ENCODE measurements at regions not wholly inside any gene's neighbourhood (a gene's known extent, or its start where the extent isn't known, plus 50 kb on each side); places are given as distances from the start of the nearest gene placed in this dataset.
"Not testable (repeated sequence)": the region's sequence is repeated elsewhere in the genome, so short reads cannot be mapped to it uniquely, and the experiment has no call there.

DNA sequence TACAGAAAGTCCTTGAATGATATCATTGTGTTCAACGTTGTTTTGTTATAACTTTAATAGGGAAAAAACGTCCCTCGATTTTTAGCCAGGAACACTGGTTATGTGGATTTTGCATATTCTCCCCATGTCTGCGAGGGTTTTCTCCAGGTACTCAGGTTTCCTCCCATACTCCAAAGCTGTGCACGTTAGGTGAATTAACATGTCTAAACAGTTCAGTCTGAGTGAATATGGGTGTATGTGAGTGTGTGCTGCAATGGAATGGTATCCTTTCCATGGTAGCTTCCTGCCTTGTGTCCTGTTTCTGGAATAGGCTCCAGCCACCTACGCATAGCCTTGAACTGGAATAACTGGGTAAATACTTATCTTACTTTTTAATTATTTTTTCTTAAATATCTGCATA lies 810.8 kb upstream of the ATXN7L3B start:
- DNase-seq, result no peak

DNA sequence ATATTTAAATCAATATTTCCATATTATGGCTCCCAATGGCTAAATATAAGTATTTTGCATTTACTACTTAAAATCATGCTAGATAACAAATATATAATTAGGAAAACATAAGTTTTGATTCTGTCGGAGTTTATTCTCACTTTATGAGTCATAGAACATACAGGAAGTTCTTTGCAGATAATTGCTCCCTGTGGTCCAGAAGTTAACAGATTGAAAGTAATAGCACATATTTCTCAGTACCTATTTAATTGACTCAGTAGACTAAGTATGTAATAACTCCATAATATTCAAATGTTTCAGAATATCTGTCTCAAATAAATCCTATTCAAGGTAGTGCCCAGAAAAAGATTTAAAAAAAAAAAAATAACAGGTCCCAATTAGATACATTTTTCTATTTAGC lies 806.0 kb upstream of the ATXN7L3B start:
- no peak for DNase-seq

DNA sequence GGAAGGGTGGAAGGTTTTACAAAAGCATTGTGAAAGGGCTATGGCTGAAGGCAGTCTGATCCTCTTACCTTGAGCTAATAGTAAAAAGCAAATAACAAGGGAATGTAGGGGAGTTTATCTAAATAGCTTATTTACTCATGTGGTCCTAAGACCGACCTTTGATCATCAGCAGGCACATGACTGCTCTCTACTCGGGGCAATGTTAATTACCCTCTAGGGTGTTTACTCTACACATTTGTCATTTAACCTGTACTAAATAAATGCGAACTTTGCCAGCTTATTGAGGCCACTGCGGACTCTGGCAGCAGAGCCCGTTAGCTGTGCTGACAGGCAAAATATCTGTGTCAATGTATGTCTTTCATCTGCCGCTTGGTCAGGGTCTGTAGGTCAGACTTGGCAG lies 768.3 kb upstream of the ATXN7L3B start:
- DNase-seq, result no peak

DNA sequence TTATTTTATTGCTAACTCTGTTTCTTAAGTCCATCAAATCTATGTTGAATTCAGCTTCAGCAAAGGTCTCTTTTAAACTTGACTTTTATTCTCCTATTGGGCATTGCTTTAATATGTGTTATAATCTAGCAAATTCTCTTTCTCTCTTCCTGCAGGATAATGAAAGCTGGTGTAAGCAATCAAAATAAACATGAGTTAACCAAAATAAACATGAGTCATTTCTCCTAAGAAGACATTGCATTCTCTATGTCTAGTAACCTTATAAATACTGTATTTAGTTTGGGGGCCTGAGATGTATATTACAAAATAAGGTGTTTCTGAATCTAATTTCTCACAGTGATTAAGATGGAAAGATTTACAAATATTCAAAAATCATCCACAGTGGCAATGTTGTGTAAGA lies 739.1 kb upstream of the ATXN7L3B start:
- no peak for DNase-seq

DNA sequence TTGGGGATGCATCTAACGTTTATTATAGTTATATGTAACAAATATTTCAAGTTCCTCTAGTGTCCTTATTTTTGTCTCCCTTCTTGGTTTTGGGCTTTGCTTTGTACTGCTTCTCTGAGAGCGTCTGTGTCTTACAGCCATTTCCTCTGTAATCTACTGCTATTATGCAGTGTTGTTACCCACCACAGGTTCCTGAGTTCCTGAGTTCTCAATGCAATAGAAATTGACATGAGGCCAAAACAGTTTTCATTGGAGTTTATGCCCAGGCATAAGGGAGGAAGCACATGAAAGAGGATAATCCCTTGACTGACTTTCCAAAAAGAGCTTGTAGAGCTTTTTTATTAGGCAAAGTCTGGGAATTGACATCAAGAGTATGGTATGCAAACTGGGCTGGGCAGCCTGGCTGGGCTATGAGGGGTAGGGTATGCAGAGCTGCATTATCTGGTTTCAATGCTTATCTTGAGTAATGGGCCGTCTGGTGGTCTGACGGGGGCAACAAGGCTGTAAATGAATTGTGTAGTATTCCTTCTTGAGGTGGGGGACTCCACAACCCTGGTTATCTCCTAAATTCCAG lies 722.5 kb upstream of the ATXN7L3B start:
- no peak for DNase-seq

DNA sequence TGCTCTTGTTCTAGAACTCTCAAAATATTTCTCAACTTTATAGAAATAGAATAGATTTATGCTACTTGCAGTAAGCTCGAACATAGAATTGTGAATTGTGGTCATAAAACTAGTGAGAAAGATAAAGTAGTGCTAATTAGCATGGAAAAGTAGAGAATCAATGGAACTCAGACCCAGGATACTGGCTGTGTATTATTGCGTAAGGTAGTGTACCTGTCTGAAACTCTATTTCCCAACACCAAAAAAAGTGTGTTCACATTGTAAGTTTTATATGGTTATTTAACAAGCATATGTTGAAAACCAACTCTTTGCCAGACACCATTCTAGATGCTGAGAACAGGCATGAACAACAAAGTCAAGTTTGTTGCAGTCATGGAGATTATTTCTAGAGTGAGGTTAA lies 720.5 kb upstream of the ATXN7L3B start:
- no peak for DNase-seq

DNA sequence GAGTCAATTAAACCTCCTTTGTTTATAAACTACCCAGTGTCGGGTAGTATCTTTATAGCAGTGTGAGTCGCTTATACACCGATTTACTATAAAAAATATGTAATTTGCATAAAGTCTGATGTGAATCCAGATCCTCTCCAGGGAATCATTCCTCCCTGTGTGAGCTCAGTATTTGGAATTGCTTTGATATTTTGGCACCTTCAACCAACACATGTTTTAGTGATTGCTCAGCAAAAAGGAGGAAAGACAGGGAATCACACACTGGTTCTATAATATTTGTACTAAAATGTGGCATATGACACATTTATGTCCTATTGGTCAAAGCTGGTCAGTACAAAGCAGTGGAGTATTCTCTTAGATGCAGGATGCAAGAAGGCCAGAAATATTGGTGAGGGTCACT lies 703.9 kb upstream of the ATXN7L3B start:
- DNase-seq, result no peak

DNA sequence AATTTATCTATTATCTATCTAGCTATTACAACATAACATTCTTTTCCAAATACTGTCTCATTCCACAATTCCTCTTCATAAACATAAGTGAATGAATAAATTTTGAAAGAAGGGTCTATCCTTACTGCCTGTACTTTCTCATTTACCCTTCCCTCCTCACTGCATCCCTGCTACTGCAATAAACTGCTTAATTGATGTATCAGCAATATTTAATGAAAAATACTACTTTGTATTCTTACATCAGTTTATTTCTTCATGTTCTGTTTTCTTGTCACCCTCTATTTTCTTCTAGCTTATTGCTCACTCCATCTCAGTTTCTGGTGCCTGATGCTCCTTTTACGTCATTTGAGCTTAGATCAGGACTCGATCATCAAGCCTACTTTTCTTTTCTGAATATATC lies 695.7 kb upstream of the ATXN7L3B start:
- DNase-seq, result no peak

DNA sequence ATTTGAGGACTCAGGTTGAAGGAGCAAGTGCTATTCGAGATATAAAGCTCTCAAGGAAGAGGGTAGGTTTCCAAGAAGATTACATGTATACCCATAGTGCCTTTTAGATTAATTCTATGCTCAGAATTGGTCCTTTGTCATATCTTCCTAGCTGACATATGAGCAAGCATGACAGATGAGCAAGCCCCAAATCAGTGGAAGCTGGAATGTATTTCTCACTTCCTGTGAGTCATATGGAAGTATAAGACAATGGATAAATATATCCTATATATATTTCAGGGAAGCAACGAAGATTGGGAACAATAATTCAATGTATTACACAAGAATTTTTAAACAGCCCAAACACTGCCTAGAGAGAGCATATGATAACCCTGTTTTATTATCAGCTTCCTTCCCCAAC lies 674.1 kb upstream of the ATXN7L3B start:
- DNase-seq, result no peak

DNA sequence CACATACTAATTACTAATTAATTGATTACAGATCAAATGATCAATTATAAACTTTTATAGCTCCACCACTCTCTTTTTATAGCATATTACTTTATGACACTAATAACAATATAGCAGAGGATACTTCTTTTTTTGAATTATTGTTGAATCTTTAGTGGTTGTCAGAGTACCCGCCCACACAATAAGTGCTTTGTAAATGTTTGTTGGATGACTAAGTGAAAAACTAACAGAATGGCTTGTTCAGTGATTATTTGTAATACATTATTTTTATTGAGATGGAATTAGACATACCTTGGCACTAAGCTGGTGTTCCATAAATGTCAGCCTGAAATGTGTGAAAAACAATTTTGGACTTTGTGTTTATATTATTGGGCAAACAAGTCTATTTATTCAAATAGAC lies 670.5 kb upstream of the ATXN7L3B start:
- DNase-seq, result no peak

DNA sequence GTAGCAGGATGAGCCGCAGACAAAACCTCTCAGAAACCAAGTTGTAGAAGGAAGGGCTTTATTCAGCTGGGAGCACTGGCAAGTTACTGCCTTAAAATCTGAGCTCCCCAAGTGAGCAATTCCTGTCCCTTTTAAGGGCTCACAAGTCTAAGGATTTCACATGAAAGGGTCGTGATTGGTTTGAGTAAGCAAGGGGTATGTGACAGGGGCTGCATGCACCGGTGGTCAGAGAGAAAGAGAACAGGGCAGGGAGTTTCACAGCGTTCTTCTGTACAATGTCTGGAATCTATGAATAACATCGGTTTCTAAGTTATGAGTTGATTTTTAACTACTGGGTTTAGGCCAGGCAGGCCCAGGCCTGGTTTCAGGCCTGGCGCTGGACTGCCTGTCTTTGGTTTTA lies 660.3 kb upstream of the ATXN7L3B start:
- DNase-seq, result not testable (repeated sequence)

DNA sequence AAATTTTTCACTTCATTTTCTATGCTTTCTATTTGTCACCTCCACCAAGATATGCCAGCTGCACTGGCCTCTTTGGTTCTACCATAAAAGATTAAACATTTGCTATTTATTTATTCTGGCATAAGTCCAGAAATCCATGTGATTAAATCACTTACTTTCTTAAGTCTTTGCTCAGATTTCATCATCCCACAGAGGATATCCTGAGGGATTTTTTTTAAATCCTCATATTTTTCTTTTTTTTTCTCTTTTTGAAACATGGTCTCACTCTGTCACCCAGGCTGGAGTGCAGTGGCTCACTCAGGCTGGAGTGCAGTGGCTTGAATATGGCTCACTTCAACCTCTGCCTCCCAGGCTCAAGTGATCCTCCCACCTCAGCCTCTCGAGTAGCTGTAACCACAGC lies 645.4 kb upstream of the ATXN7L3B start:
- no peak for DNase-seq

DNA sequence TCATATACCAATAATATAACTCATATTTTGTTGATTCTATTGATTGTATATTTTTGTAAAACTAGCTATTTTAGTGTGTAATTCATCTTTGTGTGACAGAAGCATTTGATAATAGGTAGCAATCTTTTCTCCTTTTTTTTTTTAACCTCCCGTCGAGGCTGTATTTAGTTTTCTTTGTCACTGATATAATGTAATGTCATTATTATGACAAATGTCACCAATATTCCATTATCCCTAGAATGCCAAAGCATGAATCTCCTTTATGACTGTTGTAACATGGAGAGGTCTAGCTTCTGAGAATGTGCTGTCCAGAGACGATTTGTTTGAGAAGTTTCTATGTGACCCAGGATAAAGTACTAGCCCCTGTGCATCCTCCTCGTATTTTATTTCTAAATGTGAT lies 639.0 kb upstream of the ATXN7L3B start:
- no peak for DNase-seq

DNA sequence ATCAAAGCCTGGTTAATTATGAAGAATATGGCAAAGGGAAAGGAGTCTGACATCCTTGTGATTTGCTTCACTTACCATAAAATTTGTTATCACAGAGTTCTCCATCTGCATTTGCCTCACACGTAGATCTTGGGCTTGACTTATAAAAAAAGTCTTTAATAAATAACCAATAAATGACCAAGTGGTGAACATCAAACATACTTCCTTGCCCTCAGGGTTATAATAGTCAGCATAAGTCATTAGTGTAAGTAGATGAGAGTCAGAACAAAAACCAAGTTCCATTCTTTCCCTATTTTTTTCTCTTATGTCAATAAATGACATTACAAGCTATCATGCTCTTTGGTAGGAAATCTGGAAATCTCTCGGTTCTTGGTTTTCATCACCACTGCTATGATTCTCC lies 635.4 kb upstream of the ATXN7L3B start:
- DNase-seq, result no peak

DNA sequence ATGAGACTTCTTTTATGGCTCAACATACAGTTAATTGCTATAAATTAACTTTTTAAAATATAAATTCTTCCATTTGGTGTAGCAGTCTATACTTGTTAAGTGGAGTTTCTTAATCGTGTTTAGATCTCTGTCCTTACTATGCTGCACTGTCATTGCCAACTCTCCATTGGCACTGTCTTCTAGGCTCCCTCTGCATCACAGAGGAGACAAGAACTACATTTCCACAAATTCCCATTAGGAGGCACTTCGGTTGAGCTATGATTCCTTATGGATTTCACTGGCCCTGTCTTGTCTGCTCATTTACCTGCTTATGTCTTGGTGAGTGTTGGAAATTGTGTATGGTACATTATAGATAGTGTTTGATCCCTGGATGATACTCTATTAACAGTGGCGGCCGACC lies 630.9 kb upstream of the ATXN7L3B start:
- no peak for DNase-seq

DNA sequence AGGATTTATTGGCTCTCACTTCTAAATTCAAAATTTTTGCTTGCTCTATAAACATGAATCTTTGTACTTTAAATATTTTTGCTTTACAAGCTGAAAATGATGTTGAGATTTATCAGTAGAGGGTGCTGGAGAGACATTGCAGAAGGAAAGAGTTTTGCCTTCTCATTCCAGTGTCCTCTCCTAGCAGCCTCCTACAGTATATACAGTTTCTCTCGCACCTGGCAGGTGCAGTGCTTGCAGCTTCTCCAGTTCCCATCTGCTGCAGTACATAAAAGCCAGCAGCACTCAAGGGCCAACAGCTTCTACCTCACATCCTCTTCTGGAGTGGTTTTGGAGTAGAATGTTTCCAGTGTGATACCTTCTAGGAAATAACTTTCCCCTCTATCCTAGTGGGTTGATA lies 601.8 kb upstream of the ATXN7L3B start:
- peak; percentile 5 for DNase-seq

DNA sequence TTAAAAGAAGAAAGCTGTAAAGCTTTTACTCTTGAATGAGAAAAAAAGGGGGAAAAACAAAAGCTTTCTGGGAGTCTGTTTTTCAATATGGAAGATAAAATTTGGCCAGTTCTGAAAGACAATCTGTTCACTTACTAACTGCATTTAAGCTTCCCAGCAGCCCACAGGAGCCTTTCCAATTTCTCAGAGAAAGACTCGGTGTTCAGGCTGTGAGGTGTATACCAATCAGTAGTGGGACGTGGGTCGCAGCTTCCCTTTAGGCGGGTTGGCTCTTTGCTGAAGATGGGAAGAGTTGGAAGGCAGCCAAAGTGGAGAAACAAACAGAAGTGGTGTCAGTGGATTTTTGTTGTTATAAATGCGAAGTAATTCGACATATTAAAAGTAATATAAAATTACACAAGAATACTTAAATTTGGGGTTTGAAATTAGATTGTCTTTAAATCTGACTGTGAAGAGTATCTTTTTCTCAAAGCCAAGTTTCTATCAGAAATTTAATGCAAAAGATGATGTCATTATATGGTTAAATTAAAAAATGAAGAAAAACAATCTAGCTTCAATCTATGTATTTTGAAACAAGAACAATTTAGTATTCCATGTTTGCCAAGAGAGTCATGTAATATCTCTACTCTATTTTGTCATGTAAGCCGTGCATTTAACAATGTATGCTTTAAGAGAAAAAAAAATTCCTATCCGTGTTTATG lies 590.2 kb upstream of the ATXN7L3B start:
- no peak for DNase-seq

DNA sequence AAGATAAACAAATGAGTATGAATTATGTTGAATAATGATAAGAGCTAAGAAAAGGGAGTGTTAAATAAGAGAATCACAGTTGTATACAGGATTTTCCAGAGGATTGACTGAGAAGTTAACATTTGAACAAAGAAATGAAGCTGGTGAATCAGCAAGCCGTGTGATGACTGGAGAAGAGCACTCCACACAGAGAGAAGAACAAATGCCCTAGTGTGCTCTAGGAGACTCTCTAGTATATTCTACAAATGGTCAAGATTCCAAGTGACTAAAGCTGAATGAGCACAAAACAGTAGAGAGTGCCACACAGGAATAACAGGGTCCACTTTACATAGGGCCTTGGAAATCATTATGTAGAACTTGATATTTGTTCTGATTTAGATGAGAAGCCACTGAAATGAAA lies 587.1 kb upstream of the ATXN7L3B start:
- no peak for DNase-seq

DNA sequence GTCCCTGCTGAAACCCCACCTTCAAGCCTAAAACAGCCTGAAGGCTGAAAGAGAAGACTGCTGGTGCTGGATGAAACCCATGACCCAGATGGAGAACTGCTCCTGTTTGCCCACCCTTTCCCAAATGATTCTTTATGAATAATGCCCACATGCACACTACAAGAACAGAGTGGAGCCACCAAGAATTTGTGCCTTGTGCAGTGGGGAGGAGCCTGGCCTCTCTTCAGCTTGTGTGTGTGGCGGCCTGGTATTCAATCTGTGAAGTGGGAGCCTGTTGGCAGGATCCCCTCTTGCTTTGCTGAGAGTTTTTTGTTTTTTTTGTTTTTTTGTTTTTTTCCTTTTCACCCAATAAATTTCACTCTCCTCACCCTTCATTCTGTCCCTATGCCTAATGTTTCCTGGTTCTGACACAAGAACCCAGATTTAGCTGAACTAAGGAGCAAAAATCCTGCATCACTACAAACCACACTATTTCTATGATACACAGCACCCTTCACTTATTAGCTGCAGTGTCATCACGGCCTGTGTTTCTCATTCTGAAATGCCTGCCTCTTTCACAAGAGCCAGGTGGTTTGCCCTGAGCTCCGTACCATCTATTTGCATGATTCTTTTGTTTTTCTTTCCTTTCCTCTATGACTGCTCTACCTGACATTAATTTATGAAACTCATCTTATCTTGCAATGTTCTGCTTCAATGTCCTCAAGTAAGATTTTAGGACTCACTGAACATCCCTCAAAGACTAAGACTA lies 585.5 kb upstream of the ATXN7L3B start:
- no peak for DNase-seq

DNA sequence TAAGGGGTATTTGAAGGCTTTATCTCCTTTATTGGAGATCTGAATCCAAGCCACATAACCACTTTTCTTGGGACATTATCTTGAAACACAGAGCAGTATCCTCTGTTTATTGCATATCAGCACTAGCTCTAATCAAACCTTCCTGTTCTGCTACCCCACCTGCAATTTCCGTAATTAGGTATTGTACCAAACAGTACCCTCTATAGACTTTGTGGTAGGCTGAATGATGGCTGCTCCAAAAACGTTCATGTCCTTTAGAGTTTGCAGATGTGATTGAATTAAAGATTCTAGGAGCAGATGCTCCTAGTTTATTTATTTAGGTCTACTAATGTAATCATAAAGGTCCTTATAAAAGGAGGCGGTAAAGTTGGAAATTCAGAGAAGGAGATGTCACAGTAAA lies 573.0 kb upstream of the ATXN7L3B start:
- no peak for DNase-seq

DNA sequence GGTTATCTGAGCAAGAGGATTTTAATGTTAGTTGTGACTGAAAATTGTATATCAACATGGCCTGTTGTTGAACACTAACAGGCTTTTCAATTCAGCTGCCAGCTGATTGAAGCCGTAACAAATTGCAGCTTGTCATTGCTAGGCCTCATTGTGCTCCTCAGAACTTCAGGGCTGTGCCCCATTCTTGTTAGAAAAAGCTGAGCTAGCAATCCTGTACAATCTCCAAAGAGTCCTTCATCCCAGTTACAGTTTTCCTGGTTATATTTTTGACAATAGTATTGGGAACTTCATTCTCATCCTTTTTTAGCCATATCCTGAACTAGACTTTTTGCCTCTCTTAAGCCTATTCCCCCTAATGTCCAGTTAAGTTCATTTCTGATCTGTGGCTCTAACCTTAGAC lies 564.1 kb upstream of the ATXN7L3B start:
- DNase-seq, result no peak

DNA sequence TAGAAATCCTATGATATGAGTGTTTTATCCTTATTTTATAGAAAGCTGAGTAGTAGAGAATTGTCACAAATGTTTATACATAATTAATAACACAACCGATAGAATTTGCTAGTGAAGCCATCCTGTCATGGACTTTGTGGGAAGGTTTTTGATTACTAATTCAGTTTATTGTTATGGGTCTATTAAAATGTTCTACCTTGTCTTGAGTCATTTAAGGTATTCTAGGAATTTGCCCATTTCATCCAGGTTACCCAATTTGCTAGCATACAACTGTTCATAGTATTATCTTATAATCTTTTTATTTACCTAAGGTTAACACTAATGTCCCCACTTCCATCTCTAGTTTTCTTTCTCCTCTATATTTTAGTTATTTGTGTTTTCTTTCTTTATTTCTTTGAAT lies 553.1 kb upstream of the ATXN7L3B start:
- no peak for DNase-seq

DNA sequence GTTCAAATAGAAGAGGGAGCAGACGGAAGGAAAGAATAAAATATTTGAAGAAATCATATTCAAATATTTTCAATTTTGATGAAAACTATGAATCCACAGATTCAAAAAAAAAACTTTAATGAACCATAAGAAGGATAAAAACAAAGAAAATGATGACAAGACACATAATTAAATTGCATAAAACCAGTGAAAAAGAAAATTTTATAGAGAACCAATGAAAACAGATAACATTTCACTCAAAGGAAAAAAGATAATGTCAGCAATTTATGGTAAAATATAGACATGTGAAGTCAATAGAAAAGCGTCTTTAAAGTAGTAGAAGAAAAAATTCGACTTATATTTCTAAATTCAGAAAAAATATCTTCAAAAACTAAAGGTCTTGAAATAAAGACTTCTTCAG lies 546.5 kb upstream of the ATXN7L3B start:
- no peak for DNase-seq

DNA sequence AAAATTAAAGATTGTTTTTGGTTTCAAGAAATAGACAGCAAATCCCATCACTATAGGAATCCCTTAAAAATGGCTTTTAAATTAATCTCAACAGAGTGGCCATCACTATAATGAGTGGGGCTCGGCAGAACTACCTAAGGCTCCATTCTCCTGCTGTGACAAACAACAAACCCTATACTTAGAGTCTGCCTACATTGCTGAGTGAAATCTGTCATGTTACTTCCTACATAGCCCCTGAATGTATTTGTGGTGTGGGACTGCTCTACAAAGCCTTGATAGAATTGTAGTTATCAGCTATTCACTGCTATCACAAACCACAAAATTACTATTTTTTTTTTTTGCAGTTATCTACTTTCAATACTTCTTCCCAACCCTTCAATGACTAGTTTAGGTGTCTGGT lies 538.7 kb upstream of the ATXN7L3B start:
- DNase-seq, result no peak

DNA sequence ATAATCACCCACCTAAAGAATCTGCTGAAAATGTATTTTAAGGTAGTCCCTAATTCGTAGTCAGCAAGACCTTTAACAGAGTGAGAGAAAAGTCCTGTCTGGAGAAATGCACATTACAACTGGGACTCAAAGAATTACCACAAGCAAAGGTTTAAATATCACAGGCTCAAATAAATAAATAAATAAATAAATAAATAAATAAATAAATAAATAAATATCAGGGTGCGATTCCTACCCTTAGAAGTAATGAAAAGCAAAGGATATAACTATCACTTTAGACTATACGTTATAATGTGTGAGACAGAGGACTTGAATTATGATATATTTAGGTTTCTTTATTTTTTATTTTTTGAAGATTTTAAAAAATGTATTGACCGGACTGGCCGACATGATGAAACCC lies 522.5 kb upstream of the ATXN7L3B start:
- DNase-seq, result no peak

Measured in NCI-H2029 treated with DMSO at 0.1 percent for 48 hours (cell line).